Spleen (tissue), 7 donors: ENCODE measurements at regions not wholly inside any gene's neighbourhood (a gene's known extent, or its start where the extent isn't known, plus 50 kb on each side); places are given as distances from the start of the nearest gene placed in this dataset.

Experiments used
- CTCF ChIP-seq, 11 experiments: fragments of 200-600 bp in 7 of 11; fragments of 450-650 bp in 4 of 11; sonication (generic) in 4 of 11; IDR thresholded peaks in 8 of 11; conservative IDR thresholded peaks in 3 of 11; 1 replicate in 7 of 11; 2 replicates in 4 of 11; pipeline versions ENCODE4 v1.4.0 to v1.8.0; 2016 to 2021; ENCODE audit warnings: antibody characterized with exemption in 11 of 11, inconsistent platforms in 4 of 11, mild to moderate bottlenecking in 1 of 11
- POLR2A ChIP-seq, 3 donors: fragments of 450-650 bp; IDR thresholded peaks; one replicate each; pipeline ENCODE4 v1.5.1; 2017; ENCODE audit warnings: antibody characterized with exemption in 3 of 3, mild to moderate bottlenecking in 1 of 3
- POLR2AphosphoS5 ChIP-seq, 3 donors: sonication (generic); formaldehyde crosslinking; IDR thresholded peaks; one replicate each; pipeline ENCODE4 v1.5.1; 2017; ENCODE audit warnings: antibody characterized with exemption in 3 of 3
- donor health status: DM: no; HTN: no; CAD: no; lungs with moderate emphysema.
- donor health status: DM: no; HTN: no; CAD: no.
- donor health status: DM: no; HTN: no; CAD: no.

GRCh38 chr6:102793752-102794151 is 1400.2 kb downstream of the GRIK2 start:
- no peak for TF ChIP-seq CTCF (IDR thresholded peaks at IDR 0.05 in 8 of 11, conservative IDR thresholded peaks at IDR 0.05 in 3 of 11)
- TF ChIP-seq POLR2A (IDR thresholded peaks at IDR 0.05) = no peak
- no peak for TF ChIP-seq POLR2AphosphoS5 (IDR thresholded peaks at IDR 0.05)
